ENCODE measurements at regions not wholly inside any gene's neighbourhood (a gene's known extent, or its start where the extent isn't known, plus 50 kb on each side); places are given as distances from the start of the nearest gene placed in this dataset.

GRCh38 chr6:91804981-91805380 lies 1218.1 kb upstream of the MAP3K7 start:
- DNase-seq (ENCODE audit: low spot score in 2 of 2) = no peak
- Histone ChIP-seq H3K27ac (no peak overlapping the region), H3K4me3 (no peak overlapping the region), H3K4me1 (no peaks in the 10 kb centered on the region), H3K27me3 (no peaks in the 10 kb centered on the region), H3K36me3 (no peaks in the 10 kb centered on the region), H3K9me3 (no peaks in the 10 kb centered on the region)
- TF ChIP-seq POLR2A (IDR thresholded peaks at IDR 0.05) (no peak), POLR2AphosphoS5 (IDR thresholded peaks at IDR 0.05) (no peak)
- intact Hi-C loops (cut with DNase I; ENCODE audit: low total_unique reads) = no loop called here

GRCh38 chr6:91802431-91802830 lies 1215.6 kb upstream of the MAP3K7 start:
- no peak for DNase-seq (ENCODE audit: low spot score in 2 of 2)
- H3K9me3 ChIP-seq = no peaks in the 10 kb centered on the region
- H3K27me3 ChIP-seq = no peaks in the 10 kb centered on the region
- H3K27ac ChIP-seq = no peak overlapping the region
- intact Hi-C loops (cut with DNase I; ENCODE audit: low total_unique reads) = no loop called here
- TF ChIP-seq POLR2A (IDR thresholded peaks at IDR 0.05) (no peak), POLR2AphosphoS5 (IDR thresholded peaks at IDR 0.05) (no peak), CTCF (IDR thresholded peaks at IDR 0.05) (no peak)
- no peak overlapping the region for H3K4me3 ChIP-seq
- no peaks in the 10 kb centered on the region for H3K4me1 ChIP-seq
- no peaks in the 10 kb centered on the region for H3K36me3 ChIP-seq

- H3K4me3 ChIP-seq = no peak overlapping the region
- TF ChIP-seq CTCF (IDR thresholded peaks at IDR 0.05) (no peak), POLR2AphosphoS5 (IDR thresholded peaks at IDR 0.05) (no peak), POLR2A (IDR thresholded peaks at IDR 0.05) (no peak)
- no peaks in the 10 kb centered on the region for H3K27me3 ChIP-seq
- intact Hi-C loops (cut with DNase I; ENCODE audit: low total_unique reads) = no loop called here
- H3K4me1 ChIP-seq = no peaks in the 10 kb centered on the region
- no peak overlapping the region for H3K27ac ChIP-seq
- H3K9me3 ChIP-seq = no peaks in the 10 kb centered on the region
- DNase-seq (ENCODE audit: low spot score in 2 of 2) = no peak
- no peaks in the 10 kb centered on the region for H3K36me3 ChIP-seq
These were observed 1209.7 kb upstream of the MAP3K7 start for GRCh38 chr6:91796603-91797002.

- Histone ChIP-seq H3K4me3 (no peak overlapping the region), H3K4me1 (no peaks in the 10 kb centered on the region), H3K27ac (no peak overlapping the region), H3K36me3 (peaks cover 3% of the 10 kb centered on the region), H3K9me3 (no peaks in the 10 kb centered on the region), H3K27me3 (no peaks in the 10 kb centered on the region)
- intact Hi-C loops (cut with DNase I; ENCODE audit: low total_unique reads) = no loop called here
- TF ChIP-seq POLR2A (IDR thresholded peaks at IDR 0.05) (no peak), CTCF (IDR thresholded peaks at IDR 0.05) (no peak), POLR2AphosphoS5 (IDR thresholded peaks at IDR 0.05) (no peak)
- DNase-seq (ENCODE audit: low spot score in 2 of 2) = no peak
These were observed 1201.6 kb upstream of the MAP3K7 start for GRCh38 chr6:91788501-91788900.

GRCh38 chr6:91786474-91787184 lies 1199.8 kb upstream of the MAP3K7 start:
- no peak for DNase-seq (ENCODE audit: low spot score in 2 of 2)
- Histone ChIP-seq H3K4me3 (no peak overlapping the region), H3K4me1 (no peaks in the 10 kb centered on the region), H3K27ac (no peak overlapping the region), H3K36me3 (peaks cover 3% of the 10 kb centered on the region), H3K9me3 (no peaks in the 10 kb centered on the region), H3K27me3 (no peaks in the 10 kb centered on the region)
- intact Hi-C loops (cut with DNase I; ENCODE audit: low total_unique reads) = no loop called here
- no peak for TF ChIP-seq CTCF (IDR thresholded peaks at IDR 0.05)
- TF ChIP-seq POLR2A (IDR thresholded peaks at IDR 0.05) = no peak
- no peak for TF ChIP-seq POLR2AphosphoS5 (IDR thresholded peaks at IDR 0.05)

Data from breast epithelium (tissue), 4 donors.